Adrenal gland (tissue), 5 donors: ENCODE measurements at regions not wholly inside any gene's neighbourhood (a gene's known extent, or its start where the extent isn't known, plus 50 kb on each side); places are given as distances from the start of the nearest gene placed in this dataset.

Source experiments
- POLR2A ChIP-seq, 2 donors: fragments of 450-650 bp; IDR thresholded peaks; one replicate each; pipeline ENCODE4 v1.6.1; 2017; ENCODE audit warnings: antibody characterized with exemption in 2 of 2, mild to moderate bottlenecking in 2 of 2, moderate library complexity in 1 of 2
- TF ChIP-seq, protein P1 (sequence below), 6 experiments: fragments of 450-650 bp in 4 of 6; fragments of 200-600 bp in 2 of 6; sonication (generic) in 1 of 6; IDR thresholded peaks; 1 replicate in 5 of 6; 2 replicates in 1 of 6; pipeline versions ENCODE4 v1.5.1 to v1.8.0; 2016 to 2021; ENCODE audit warnings: antibody characterized with exemption in 6 of 6, mild to moderate bottlenecking in 2 of 6, moderate library complexity in 1 of 6
- donor health status: DM: no; HTN: no; CAD: no.

DNA sequence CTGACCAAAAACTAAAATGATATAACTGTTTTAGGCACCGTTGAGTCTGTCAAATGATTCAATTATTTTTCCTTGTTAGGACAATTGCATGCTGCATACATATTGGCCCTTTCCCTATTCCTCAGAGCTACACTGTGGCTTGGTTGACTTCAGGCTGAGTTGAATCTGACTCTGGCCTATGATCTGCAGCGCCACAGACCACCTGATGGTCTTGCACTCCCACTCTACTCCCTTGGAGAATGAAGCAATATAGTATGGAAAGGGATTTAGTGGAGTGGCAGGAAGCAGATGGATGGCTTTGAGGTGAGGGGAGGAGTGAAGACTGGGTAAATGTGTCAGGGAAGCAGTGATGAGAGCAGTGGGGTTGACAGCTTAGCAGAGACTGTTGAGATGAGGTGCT is 579.0 kb upstream of the STXBP6 start:
- TF ChIP-seq, protein P1, sequence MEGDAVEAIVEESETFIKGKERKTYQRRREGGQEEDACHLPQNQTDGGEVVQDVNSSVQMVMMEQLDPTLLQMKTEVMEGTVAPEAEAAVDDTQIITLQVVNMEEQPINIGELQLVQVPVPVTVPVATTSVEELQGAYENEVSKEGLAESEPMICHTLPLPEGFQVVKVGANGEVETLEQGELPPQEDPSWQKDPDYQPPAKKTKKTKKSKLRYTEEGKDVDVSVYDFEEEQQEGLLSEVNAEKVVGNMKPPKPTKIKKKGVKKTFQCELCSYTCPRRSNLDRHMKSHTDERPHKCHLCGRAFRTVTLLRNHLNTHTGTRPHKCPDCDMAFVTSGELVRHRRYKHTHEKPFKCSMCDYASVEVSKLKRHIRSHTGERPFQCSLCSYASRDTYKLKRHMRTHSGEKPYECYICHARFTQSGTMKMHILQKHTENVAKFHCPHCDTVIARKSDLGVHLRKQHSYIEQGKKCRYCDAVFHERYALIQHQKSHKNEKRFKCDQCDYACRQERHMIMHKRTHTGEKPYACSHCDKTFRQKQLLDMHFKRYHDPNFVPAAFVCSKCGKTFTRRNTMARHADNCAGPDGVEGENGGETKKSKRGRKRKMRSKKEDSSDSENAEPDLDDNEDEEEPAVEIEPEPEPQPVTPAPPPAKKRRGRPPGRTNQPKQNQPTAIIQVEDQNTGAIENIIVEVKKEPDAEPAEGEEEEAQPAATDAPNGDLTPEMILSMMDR (IDR thresholded peaks at IDR 0.05): no peak
- no peak for TF ChIP-seq POLR2A (IDR thresholded peaks at IDR 0.05)
